ENCODE measurements at regions not wholly inside any gene's neighbourhood (a gene's known extent, or its start where the extent isn't known, plus 50 kb on each side); places are given as distances from the start of the nearest gene placed in this dataset.

DNA sequence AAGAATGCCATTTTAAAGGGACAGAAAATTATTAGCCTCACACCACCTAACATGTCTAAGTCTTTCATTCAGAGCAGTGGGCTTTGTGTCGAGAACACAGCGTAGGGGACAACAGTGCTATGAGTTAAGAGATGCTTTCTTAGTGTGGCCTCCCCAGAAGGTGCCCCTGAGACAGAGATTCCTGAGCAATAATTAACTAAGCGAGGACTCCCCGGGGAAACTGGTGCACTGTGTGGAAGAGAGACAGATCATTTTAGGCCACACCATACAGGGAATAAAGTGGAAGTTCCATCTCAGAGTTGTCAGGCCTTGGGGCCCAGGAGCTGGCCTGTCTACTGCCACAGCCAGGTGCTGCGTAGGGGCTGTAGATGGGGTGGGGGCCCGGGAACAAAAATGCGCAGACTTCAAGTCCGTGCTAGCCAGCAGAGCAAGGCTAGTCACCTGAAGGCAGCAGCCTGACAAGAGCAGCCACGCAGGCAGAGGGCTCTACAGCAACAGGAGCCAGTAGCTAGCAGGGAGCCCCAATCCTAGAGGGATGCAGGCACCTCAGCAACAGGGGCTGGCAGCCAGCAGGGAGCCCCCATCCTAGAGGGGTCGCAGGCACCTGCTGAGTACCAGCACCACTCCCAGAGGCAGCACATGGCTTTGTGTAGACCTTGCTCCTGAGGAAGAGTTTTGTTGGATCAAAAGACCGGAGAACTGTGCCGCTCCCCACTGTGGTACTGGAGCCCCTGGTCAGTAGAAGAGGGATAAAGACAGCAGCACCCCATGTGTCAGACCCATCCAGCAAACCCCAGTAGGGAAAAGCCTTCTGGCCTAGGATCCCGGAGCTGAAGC, 63.0 kb upstream of the NXT1 start:
- peaks cover 4 to 19% (median 5%) of the 10 kb centered on the region in 3 donors for H3K27me3 Mint-ChIP-seq (ENCODE audit: low read depth in 3 of 3)
- no peaks in the 10 kb centered on the region for H3K36me3 Mint-ChIP-seq
- no peaks in the 10 kb centered on the region for H3K9me3 Mint-ChIP-seq
- H3K4me3 Mint-ChIP-seq = no peak overlapping the region
- H3K27ac Mint-ChIP-seq = no peak overlapping the region
- H3K4me1 Mint-ChIP-seq = no peaks in the 10 kb centered on the region
- DNase-seq = no peak

DNA sequence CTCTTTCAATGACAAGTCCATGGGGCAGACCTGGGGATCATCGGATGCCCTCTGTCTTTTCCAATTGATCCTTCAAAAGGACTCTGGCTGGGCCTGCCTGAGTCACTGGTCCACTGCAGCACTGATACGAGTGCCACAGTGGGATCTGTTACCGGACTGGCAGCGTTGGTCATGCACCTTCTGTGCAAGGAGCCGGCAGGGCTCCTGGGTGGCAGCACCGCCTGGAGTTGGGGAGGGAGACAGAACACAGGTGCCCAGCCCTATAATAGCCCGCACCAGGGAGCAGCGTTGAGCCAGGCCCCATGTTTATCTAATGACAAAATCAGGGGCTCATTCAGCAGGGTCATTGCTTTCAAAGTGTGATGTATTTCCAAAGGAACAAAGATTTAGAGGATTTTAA, 64.2 kb upstream of the NXT1 start:
- no peak overlapping the region for H3K27ac Mint-ChIP-seq
- H3K4me3 Mint-ChIP-seq = no peak overlapping the region
- no peaks in the 10 kb centered on the region for H3K36me3 Mint-ChIP-seq
- H3K4me1 Mint-ChIP-seq = no peaks in the 10 kb centered on the region
- H3K27me3 Mint-ChIP-seq (ENCODE audit: low read depth in 3 of 3) = peaks cover 4 to 18% (median 5%) of the 10 kb centered on the region in 3 donors
- no peaks in the 10 kb centered on the region for H3K9me3 Mint-ChIP-seq
- no peak for DNase-seq

DNA sequence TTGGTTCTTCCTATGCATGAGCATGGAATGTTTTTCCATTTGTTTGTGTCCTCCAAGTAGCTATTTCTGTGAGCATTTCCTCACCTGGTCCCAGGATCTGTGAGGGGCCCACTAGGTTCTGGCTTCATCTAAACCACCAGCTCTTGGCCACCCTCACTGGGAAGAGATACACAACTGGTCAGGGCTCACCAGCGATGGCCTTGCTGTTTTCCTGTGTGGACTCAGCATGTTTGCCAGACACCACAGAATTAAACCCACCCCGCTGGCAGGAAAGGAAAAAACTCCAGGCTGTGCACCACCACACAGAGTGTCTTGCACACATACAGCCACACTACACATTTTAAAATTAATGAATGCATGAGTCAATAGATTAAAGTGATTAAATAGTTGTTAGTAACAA, 65.1 kb upstream of the NXT1 start:
- H3K4me1 Mint-ChIP-seq = no peaks in the 10 kb centered on the region
- no peaks in the 10 kb centered on the region for H3K9me3 Mint-ChIP-seq
- no peak overlapping the region for H3K4me3 Mint-ChIP-seq

GRCh38 chr20:23284009-23284408, 66.6 kb upstream of the NXT1 start:
- H3K36me3 Mint-ChIP-seq = no peaks in the 10 kb centered on the region
- H3K27me3 Mint-ChIP-seq (ENCODE audit: low read depth in 3 of 3) = peaks cover 3 to 6% (median 4%) of the 10 kb centered on the region in 3 donors
- no peak for DNase-seq
- no peaks in the 10 kb centered on the region for H3K4me1 Mint-ChIP-seq
- H3K4me3 Mint-ChIP-seq = no peak overlapping the region
- H3K9me3 Mint-ChIP-seq = no peaks in the 10 kb centered on the region
- H3K27ac Mint-ChIP-seq = no peak overlapping the region

More for the DNA sequence above, 65.1 kb upstream of the NXT1 start:
- no peaks in the 10 kb centered on the region for H3K36me3 Mint-ChIP-seq
- peaks cover 4 to 14% (median 5%) of the 10 kb centered on the region in 3 donors for H3K27me3 Mint-ChIP-seq (ENCODE audit: low read depth in 3 of 3)
- no peak overlapping the region for H3K27ac Mint-ChIP-seq
- no peak for DNase-seq

- peaks cover 4 to 5% (median 4%) of the 10 kb centered on the region in 3 donors for H3K27me3 Mint-ChIP-seq (ENCODE audit: low read depth in 3 of 3)
- no peak for DNase-seq
- no peak overlapping the region for H3K4me3 Mint-ChIP-seq
- no peaks in the 10 kb centered on the region for H3K9me3 Mint-ChIP-seq
- H3K36me3 Mint-ChIP-seq = no peaks in the 10 kb centered on the region
- no peaks in the 10 kb centered on the region for H3K4me1 Mint-ChIP-seq
- H3K27ac Mint-ChIP-seq = no peak overlapping the region
These were observed 67.3 kb upstream of the NXT1 start for GRCh38 chr20:23283096-23283850.

DNA sequence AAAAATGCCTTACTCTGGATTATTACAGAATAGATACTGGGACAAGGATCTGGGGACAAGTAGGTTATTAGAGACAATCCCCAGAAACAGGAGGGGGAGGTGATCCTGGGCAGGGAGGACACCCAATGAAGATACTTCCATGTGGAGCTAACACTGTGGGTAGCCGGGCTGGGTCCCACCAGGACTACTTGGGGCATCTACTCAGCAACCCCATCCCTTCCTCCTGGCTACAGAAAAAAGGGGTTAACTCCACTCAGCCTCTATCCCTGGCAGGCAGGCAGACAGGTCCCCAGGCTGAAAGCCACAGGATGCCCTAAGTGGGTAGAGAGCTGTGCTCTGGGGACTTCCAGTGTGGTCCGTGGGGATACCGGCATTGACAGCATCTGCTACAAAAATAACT, 68.0 kb upstream of the NXT1 start:
- Mint-ChIP-seq H3K27ac (no peak overlapping the region), H3K27me3 (ENCODE audit: low read depth in 3 of 3) (peaks cover 4 to 5% (median 5%) of the 10 kb centered on the region in 3 donors), H3K4me1 (no peaks in the 10 kb centered on the region), H3K36me3 (no peaks in the 10 kb centered on the region), H3K9me3 (no peaks in the 10 kb centered on the region), H3K4me3 (no peak overlapping the region)
- no peak for DNase-seq

DNA sequence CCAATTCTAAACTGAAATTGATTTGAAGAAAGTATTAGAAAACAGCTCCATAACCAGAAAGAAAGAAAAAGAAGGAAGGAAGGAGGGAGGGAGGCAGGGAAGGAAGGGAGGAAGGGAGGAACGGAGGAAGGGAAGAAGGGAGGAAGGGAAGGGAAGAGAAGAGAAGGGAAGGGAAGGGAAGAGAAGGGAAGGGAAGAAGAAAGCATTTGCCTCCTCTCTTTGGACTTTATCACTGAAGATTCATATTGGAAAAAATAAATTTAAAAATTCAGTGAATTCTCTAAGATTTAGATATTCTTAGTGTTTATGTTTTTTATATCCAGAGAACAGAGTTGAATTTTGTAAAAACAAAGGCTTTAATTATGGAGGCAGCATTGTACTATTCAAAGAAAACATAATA, 68.5 kb upstream of the NXT1 start:
- Mint-ChIP-seq H3K27ac (no peak overlapping the region), H3K9me3 (no peaks in the 10 kb centered on the region), H3K4me1 (no peaks in the 10 kb centered on the region), H3K27me3 (ENCODE audit: low read depth in 3 of 3) (peaks cover 3 to 5% (median 4%) of the 10 kb centered on the region in 3 donors), H3K36me3 (no peaks in the 10 kb centered on the region), H3K4me3 (no peak overlapping the region)
- DNase-seq = no peak

- Mint-ChIP-seq H3K27me3 (ENCODE audit: low read depth in 3 of 3) (peaks cover 2 to 4% (median 3%) of the 10 kb centered on the region in 3 donors), H3K27ac (no peak overlapping the region), H3K4me3 (no peak overlapping the region), H3K36me3 (no peaks in the 10 kb centered on the region), H3K9me3 (no peaks in the 10 kb centered on the region), H3K4me1 (no peaks in the 10 kb centered on the region)
- DNase-seq = no peak
These were observed 70.8 kb upstream of the NXT1 start for GRCh38 chr20:23279836-23280235.

DNA sequence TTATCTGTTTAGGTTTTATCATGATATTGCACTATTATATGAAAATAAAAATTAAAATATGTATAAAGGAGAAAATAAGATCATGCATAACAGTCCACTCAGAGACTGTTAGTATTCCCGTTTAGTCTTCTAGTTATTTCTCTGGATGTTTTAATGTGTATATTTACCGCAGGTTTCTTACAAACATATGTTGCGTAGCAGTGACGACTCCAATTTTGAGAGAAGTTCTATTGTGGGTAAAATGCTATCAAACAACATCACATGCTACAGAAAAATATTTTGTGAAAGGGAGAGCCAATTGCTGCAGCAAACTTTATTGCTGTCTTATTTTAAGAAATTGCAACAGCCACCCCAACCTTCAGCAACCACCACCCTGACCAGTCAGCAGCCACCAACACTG, 72.4 kb upstream of the NXT1 start:
- peaks cover 0 to 3% (median 1%) of the 10 kb centered on the region in 3 donors for H3K27me3 Mint-ChIP-seq (ENCODE audit: low read depth in 3 of 3)
- no peak overlapping the region for H3K4me3 Mint-ChIP-seq
- no peaks in the 10 kb centered on the region for H3K9me3 Mint-ChIP-seq
- H3K36me3 Mint-ChIP-seq = no peaks in the 10 kb centered on the region
- H3K4me1 Mint-ChIP-seq = no peaks in the 10 kb centered on the region
- DNase-seq = no peak
- no peak overlapping the region for H3K27ac Mint-ChIP-seq

DNA sequence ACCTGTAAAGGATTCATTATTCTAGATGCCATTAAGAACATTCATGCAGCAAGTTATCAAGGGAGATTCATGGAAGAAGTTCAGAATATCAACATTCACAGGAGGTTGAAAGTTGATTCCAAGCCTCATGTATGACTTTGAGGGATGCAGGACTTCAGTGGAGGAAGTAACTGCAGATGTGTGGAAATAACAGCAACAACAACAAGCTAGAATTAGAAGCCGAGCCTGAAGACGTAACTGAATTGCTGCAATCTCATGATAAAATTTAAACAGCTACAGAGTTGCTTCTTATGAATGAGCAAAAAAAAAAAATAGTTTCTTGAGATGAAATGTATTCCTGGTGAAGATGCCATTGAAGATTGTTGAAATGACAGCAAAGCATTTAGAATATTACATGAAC, 73.3 kb upstream of the NXT1 start:
- no peaks in the 10 kb centered on the region for H3K36me3 Mint-ChIP-seq
- H3K27me3 Mint-ChIP-seq (ENCODE audit: low read depth in 3 of 3) = peaks cover 0 to 1% (median 0%) of the 10 kb centered on the region in 3 donors
- DNase-seq = no peak
- no peak overlapping the region for H3K27ac Mint-ChIP-seq
- H3K4me3 Mint-ChIP-seq = no peak overlapping the region
- H3K9me3 Mint-ChIP-seq = no peaks in the 10 kb centered on the region
- H3K4me1 Mint-ChIP-seq = no peaks in the 10 kb centered on the region

GRCh38 chr20:23273776-23274175, 76.8 kb upstream of the NXT1 start:
- peaks cover 0 to 4% (median 0%) of the 10 kb centered on the region in 6 donors for H3K9me3 Mint-ChIP-seq
- DNase-seq = no peak
- peaks cover 0 to 1% (median 0%) of the 10 kb centered on the region in 3 donors for H3K27me3 Mint-ChIP-seq (ENCODE audit: low read depth in 3 of 3)
- no peak overlapping the region for H3K4me3 Mint-ChIP-seq
- H3K27ac Mint-ChIP-seq = no peak overlapping the region
- H3K36me3 Mint-ChIP-seq = no peaks in the 10 kb centered on the region
- no peaks in the 10 kb centered on the region for H3K4me1 Mint-ChIP-seq

DNA sequence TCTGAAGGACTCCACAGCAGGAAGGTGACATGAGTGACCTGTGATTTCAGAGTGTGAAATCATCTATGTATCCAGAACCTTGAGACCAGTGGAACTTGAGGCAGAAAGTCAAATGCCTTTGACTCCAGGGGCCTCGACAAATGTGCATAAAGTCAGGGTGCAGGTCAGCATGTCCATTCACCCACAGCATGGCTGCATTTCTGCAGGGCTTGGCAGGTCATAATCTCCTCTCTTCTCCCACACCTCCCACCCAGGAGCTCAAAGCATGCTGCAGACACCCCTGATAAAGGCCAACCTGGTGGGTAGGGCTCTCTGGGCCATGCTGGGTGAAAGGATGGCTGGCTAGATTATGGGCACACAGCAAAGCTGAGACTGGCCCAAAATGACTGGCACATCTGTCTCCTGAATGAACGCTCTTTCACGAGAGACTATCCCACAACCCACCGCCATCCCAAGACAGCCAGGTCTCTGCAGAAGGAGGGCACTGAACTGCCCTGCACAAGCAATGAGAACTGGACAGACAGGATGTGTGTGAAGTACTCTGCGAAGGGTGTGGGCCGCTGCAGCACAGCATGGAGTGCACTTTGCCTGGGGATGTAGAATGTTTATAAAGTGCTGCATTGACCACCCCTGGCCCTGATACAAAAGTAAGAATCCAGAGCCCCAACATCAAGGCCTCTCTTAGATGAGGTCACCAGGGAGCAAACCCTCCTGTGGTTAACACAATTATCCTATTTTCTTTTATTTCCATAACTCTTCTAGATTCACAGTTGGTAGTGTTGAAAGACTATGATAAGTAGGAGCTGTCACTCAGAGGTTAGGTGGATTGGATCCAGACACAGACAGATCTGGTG, 78.2 kb upstream of the NXT1 start:
- no peaks in the 10 kb centered on the region for H3K27me3 Mint-ChIP-seq (ENCODE audit: low read depth in 3 of 3)
- no peaks in the 10 kb centered on the region for H3K36me3 Mint-ChIP-seq
- H3K4me1 Mint-ChIP-seq = no peaks in the 10 kb centered on the region
- peaks cover 0 to 9% (median 0%) of the 10 kb centered on the region in 6 donors for H3K9me3 Mint-ChIP-seq
- H3K27ac Mint-ChIP-seq = no peak overlapping the region
- no peak for DNase-seq
- no peak overlapping the region for H3K4me3 Mint-ChIP-seq

DNA sequence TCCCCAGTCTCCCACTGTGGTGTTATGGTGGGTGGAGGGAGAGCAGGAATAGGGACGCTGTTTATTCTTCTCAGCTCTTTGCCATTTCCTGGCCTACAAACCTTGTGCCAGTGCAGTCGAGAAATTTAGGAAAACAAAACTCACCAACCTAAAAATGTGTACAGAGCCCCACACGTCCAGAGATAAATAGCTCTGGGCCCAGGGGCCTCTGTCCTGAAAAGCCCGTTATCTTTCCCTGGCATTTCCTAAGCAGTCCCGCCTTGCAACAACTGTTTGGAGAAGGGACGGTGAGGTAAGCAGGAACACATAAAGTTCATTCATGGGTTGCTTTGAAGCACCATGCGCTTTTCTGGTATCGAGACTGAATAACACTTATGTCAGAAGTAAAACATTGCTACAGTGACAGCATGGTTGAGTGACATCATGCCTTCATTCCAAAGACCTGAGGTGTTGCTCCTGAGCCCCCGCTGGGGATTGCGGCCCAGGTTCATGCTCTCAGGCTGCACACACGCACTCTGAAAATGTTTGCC, 80.1 kb upstream of the NXT1 start:
- peaks cover 0 to 9% (median 0%) of the 10 kb centered on the region in 6 donors for H3K9me3 Mint-ChIP-seq
- H3K4me3 Mint-ChIP-seq = no peak overlapping the region
- no peak for DNase-seq
- H3K4me1 Mint-ChIP-seq = no peaks in the 10 kb centered on the region
- H3K36me3 Mint-ChIP-seq = no peaks in the 10 kb centered on the region
- no peak overlapping the region for H3K27ac Mint-ChIP-seq
- no peaks in the 10 kb centered on the region for H3K27me3 Mint-ChIP-seq (ENCODE audit: low read depth in 3 of 3)
